Hepatocyte (in vitro differentiated cells): ENCODE measurements at regions not wholly inside any gene's neighbourhood (a gene's known extent, or its start where the extent isn't known, plus 50 kb on each side); places are given as distances from the start of the nearest gene placed in this dataset.

Source experiments
- EZH2 ChIP-seq: fragments of 200-600 bp; sonication (generic); IDR thresholded peaks from 2 replicates; pipeline ENCODE4 v1.6.1; 2016; ENCODE audit warnings: antibody characterized with exemption, mild to moderate bottlenecking, borderline replicate concordance
- TF ChIP-seq, protein P1 (sequence below): fragments of 200-600 bp; sonication (generic); IDR thresholded peaks from 2 replicates; pipeline ENCODE4 v1.5.1; 2016; ENCODE audit warnings: antibody characterized with exemption, mild to moderate bottlenecking; ENCODE audit not compliant: poor library complexity

DNA sequence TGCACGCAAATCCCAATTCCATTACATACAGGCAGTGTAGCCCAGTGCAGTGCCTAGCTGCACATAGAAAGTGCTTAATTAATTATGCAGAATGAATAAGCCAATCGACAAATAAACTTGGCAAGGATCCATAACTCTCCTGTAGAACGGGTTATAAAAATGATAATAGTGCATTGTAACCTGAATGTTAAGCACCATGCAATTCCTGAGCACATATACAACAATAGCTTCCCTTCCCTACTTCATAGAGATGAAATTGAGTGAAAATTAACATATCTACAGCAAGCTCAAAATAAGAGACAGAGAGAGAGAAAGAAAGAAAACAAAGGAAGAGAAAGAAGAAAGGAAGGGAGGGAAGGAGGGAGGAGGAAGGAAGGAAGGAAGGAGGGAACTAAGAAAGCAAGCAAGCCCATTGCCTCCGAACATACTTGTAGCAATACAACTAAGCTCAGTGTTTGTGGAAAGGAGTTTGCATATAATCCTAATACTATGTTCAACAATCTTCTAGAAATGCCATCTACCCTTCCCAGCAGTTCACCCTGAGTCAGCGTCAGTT lies 1074.0 kb upstream of the LCORL start:
- TF ChIP-seq, protein P1, sequence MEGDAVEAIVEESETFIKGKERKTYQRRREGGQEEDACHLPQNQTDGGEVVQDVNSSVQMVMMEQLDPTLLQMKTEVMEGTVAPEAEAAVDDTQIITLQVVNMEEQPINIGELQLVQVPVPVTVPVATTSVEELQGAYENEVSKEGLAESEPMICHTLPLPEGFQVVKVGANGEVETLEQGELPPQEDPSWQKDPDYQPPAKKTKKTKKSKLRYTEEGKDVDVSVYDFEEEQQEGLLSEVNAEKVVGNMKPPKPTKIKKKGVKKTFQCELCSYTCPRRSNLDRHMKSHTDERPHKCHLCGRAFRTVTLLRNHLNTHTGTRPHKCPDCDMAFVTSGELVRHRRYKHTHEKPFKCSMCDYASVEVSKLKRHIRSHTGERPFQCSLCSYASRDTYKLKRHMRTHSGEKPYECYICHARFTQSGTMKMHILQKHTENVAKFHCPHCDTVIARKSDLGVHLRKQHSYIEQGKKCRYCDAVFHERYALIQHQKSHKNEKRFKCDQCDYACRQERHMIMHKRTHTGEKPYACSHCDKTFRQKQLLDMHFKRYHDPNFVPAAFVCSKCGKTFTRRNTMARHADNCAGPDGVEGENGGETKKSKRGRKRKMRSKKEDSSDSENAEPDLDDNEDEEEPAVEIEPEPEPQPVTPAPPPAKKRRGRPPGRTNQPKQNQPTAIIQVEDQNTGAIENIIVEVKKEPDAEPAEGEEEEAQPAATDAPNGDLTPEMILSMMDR, result no peak
- TF ChIP-seq EZH2, result no peak
